B cell (primary cell): ENCODE measurements at regions not wholly inside any gene's neighbourhood (a gene's known extent, or its start where the extent isn't known, plus 50 kb on each side); places are given as distances from the start of the nearest gene placed in this dataset.

Experiments
- EZH2 ChIP-seq: IDR thresholded peaks from 2 replicates; pipeline ENCODE4 v1.6.1; 2012; ENCODE audit warnings: borderline replicate concordance, low read depth, mild to moderate bottlenecking, moderate library complexity, low read length; ENCODE audit not compliant: insufficient read depth, poor library complexity, severe bottlenecking
- TF ChIP-seq, protein P1 (sequence below): fragments of 200-600 bp; IDR thresholded peaks from one replicate; pipeline ENCODE4 v1.8.0; 2022; ENCODE audit warnings: antibody characterized with exemption, mild to moderate bottlenecking

DNA sequence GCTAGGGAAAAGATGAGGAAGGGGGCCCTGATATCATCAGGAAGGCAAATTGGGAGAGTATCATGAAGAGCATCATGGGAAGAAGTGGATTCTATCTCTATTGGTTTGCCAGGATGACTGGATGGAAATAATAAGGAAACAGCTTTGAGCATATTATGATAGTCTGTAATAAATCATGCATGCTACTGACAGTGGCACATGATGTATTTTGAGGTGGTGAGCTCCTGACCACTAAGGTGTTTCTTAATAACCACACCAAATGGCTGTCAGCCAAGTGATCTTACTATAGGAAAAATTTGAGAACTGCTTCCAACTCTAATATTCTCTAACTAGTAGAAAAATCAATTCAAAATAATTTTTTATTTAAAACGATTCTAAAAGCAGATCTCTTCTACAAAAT lies 548.4 kb upstream of the JAG1 start:
- TF ChIP-seq, protein P1, sequence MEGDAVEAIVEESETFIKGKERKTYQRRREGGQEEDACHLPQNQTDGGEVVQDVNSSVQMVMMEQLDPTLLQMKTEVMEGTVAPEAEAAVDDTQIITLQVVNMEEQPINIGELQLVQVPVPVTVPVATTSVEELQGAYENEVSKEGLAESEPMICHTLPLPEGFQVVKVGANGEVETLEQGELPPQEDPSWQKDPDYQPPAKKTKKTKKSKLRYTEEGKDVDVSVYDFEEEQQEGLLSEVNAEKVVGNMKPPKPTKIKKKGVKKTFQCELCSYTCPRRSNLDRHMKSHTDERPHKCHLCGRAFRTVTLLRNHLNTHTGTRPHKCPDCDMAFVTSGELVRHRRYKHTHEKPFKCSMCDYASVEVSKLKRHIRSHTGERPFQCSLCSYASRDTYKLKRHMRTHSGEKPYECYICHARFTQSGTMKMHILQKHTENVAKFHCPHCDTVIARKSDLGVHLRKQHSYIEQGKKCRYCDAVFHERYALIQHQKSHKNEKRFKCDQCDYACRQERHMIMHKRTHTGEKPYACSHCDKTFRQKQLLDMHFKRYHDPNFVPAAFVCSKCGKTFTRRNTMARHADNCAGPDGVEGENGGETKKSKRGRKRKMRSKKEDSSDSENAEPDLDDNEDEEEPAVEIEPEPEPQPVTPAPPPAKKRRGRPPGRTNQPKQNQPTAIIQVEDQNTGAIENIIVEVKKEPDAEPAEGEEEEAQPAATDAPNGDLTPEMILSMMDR, result no peak
- no peak for TF ChIP-seq EZH2
